Glutamatergic neuron (in vitro differentiated cells): ENCODE measurements at regions not wholly inside any gene's neighbourhood (a gene's known extent, or its start where the extent isn't known, plus 50 kb on each side); places are given as distances from the start of the nearest gene placed in this dataset.

ENCODE experiments used
- DNase-seq: peaks from one replicate; pipeline ENCODE4 v3.0.0; 2022
- H3K27ac Mint-ChIP-seq: one replicate; pipeline ENCODE4 v1.8.0; 2020; ENCODE audit warnings: mild to moderate bottlenecking, mixed read lengths, inconsistent platforms; ENCODE audit not compliant: unreplicated experiment
- H3K27me3 Mint-ChIP-seq: one replicate; pipeline ENCODE4 v1.8.0; 2020; ENCODE audit warnings: mild to moderate bottlenecking, moderate library complexity, mixed read lengths, inconsistent platforms; ENCODE audit not compliant: unreplicated experiment
- H3K36me3 Mint-ChIP-seq: one replicate; pipeline ENCODE4 v1.8.0; 2020; ENCODE audit warnings: mild to moderate bottlenecking, mixed read lengths, inconsistent platforms; ENCODE audit not compliant: unreplicated experiment
- H3K4me1 Mint-ChIP-seq: one replicate; pipeline ENCODE4 v1.8.0; 2020; ENCODE audit warnings: mild to moderate bottlenecking, low read depth, mixed read lengths, inconsistent platforms; ENCODE audit not compliant: unreplicated experiment
- H3K4me3 Mint-ChIP-seq: one replicate; pipeline ENCODE4 v1.8.0; 2020; ENCODE audit warnings: mild to moderate bottlenecking, mixed read lengths, inconsistent platforms; ENCODE audit not compliant: unreplicated experiment
- H3K9me3 Mint-ChIP-seq: one replicate; pipeline ENCODE4 v1.8.0; 2020; ENCODE audit warnings: mild to moderate bottlenecking, moderate library complexity, mixed read lengths, inconsistent platforms; ENCODE audit not compliant: unreplicated experiment
- TF ChIP-seq, protein P1 (sequence below): fragments of 200-600 bp; sonication (generic); IDR thresholded peaks from one replicate; pipeline ENCODE4 v1.5.0; 2021; ENCODE audit not compliant: partially characterized antibody, unreplicated experiment

DNA sequence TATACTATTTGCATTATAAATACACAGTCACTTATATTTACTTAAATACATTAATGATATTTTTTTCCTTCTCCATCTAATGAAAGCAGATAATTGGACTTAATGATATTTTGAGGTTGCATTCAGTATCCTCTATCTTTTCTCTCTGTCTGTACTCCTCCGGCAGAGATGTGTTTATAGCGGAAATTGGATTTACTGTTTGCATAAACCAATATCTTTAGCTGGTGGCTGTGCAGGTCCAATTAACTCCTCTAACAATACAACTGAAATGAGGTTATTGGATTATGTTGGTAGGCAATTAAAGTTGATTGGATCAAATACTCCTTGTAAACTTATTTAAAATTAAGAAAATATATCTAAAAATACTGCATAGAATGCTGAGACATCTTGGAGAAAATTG lies 1044.2 kb upstream of the SORCS1 start:
- Mint-ChIP-seq H3K4me1 (no peaks in the 10 kb centered on the region), H3K4me3 (no peak overlapping the region), H3K27ac (no peak overlapping the region), H3K36me3 (no peaks in the 10 kb centered on the region), H3K27me3 (no peaks in the 10 kb centered on the region), H3K9me3 (no peaks in the 10 kb centered on the region)
- TF ChIP-seq, protein P1, sequence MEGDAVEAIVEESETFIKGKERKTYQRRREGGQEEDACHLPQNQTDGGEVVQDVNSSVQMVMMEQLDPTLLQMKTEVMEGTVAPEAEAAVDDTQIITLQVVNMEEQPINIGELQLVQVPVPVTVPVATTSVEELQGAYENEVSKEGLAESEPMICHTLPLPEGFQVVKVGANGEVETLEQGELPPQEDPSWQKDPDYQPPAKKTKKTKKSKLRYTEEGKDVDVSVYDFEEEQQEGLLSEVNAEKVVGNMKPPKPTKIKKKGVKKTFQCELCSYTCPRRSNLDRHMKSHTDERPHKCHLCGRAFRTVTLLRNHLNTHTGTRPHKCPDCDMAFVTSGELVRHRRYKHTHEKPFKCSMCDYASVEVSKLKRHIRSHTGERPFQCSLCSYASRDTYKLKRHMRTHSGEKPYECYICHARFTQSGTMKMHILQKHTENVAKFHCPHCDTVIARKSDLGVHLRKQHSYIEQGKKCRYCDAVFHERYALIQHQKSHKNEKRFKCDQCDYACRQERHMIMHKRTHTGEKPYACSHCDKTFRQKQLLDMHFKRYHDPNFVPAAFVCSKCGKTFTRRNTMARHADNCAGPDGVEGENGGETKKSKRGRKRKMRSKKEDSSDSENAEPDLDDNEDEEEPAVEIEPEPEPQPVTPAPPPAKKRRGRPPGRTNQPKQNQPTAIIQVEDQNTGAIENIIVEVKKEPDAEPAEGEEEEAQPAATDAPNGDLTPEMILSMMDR: no peak
- no peak for DNase-seq

DNA sequence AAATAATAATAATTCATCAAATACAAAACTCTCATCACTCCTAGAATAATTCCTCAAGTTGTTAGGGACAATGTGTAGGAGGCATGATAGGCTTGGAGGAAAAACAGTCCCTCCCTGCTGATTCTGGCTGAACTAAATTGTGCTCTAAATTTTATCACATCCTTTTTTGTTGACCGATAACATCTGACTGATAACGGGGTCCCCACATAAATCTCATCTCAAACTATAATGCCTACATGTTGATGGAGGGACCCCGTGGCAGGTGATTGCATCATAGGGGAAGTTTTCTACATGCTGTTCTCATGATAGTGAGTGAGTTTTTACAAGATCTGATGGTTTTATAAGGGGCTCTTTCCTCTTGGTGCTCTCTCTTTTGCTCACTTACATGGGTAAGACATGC lies 1043.5 kb upstream of the SORCS1 start:
- Mint-ChIP-seq H3K27me3 (no peaks in the 10 kb centered on the region), H3K4me1 (no peaks in the 10 kb centered on the region), H3K9me3 (no peaks in the 10 kb centered on the region), H3K36me3 (no peaks in the 10 kb centered on the region), H3K4me3 (no peak overlapping the region), H3K27ac (no peak overlapping the region)
- DNase-seq: no peak
- TF ChIP-seq, protein P1: no peak

DNA sequence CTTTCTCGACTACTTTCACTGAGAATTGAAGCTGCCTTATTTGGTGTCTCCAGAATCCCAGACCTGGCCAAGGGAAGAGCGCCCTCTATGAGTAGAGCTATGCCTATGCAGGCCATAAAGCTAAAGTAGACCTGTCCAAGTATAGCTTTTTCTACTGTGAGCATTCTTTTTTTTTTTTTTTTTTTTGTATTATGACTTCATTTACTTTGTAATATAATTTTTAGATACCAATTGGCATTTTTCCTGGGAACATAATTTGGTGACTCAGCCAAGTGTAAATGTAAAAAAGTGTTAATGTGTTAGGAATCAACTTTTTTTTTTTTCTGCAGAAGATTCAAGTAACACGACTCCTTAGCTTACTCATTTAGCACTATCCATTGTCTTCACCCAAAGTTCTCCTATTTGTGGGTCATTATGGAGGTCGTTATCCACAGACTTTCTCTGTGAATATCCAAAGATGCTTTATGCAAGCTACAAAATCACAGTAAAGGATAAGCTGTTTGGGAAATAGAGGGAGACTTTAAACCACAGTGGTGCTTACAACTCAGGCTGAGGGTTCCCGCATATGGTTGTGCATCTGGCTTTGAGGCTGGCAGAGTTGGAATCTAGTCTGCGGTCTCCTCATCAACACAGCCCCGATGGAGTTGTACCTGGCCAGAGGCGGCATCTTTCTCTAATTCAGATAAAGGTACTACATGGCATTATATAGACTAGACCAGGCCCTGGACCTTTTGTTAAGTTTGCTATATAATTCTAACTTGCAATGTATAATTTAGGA lies 1040.2 kb upstream of the SORCS1 start:
- no peaks in the 10 kb centered on the region for H3K4me1 Mint-ChIP-seq
- H3K9me3 Mint-ChIP-seq: no peaks in the 10 kb centered on the region
- peak; percentile 40 for DNase-seq
- no peaks in the 10 kb centered on the region for H3K36me3 Mint-ChIP-seq
- no peak overlapping the region for H3K27ac Mint-ChIP-seq
- TF ChIP-seq, protein P1: peak; percentile 91
- no peak overlapping the region for H3K4me3 Mint-ChIP-seq
- H3K27me3 Mint-ChIP-seq: no peaks in the 10 kb centered on the region

DNA sequence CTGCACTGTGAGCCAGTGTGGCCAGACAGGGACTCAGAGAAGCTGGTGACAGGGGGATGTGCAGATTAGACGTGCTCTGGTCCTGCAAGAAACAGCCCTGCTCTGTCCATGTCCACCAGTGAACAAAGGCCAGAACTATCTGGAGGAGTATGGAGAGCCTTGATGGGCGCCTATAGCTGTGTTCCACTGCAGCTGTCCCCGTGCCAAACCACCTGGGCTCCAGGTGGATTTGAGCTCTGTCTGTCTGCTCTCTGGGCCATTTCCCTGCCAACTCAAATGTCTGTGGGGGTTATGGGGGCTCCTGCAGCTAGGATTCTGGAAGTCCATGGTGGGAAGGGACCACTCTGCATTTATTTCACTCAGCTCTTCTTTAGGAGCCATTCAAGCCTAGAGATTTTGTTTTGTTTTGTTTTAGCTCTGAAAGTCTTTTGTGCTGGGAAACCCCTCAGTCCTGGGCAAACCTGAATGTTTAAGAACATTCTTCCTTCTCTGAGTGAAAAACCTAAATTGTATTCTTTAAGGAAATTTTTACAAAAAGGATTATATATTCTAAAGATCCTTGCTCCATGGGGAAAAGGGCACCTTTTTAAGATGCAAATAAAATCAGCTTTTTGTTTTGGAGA lies 1039.5 kb upstream of the SORCS1 start:
- Mint-ChIP-seq H3K4me3 (no peak overlapping the region), H3K27me3 (no peaks in the 10 kb centered on the region), H3K36me3 (no peaks in the 10 kb centered on the region), H3K9me3 (no peaks in the 10 kb centered on the region), H3K4me1 (no peaks in the 10 kb centered on the region), H3K27ac (no peak overlapping the region)
- TF ChIP-seq, protein P1: no peak
- no peak for DNase-seq

DNA sequence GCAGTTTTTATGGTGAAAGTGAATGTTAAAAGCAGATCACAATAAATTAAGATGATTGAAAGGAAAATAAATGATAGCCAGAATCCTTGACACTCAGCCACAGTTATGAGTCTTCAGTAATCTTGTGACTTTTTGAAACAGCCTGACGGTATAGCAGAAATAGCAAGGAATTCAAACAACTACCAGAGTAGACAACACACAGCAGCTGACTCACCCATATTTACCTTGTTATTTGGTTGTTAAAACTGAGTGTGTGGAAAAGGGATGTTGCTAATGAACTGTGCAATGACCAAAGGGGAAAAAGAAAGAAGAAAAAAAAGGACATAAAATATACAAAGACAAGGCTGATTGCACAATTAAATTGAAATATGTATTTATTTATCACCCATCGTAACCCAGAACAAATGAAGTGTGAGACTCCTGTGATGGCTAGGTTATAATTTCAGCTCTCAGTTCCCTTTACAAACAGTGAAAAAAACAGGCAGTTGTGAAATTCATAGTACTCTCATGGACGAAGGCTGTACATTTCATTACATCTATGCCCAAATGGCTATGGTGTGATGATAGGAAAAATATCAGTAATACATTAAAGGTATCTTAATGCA lies 1023.0 kb upstream of the SORCS1 start:
- no peak for DNase-seq
- H3K4me1 Mint-ChIP-seq: no peaks in the 10 kb centered on the region
- H3K36me3 Mint-ChIP-seq: no peaks in the 10 kb centered on the region
- H3K27me3 Mint-ChIP-seq: peaks cover 1% of the 10 kb centered on the region
- H3K4me3 Mint-ChIP-seq: no peak overlapping the region
- H3K27ac Mint-ChIP-seq: no peak overlapping the region
- TF ChIP-seq, protein P1: no peak
- peaks cover 1% of the 10 kb centered on the region for H3K9me3 Mint-ChIP-seq
